HG02970 (cell line): ENCODE measurements at regions not wholly inside any gene's neighbourhood (a gene's known extent, or its start where the extent isn't known, plus 50 kb on each side); places are given as distances from the start of the nearest gene placed in this dataset.

Experiments
- ATAC-seq: cut with Tn5 transposase; IDR thresholded peaks from one replicate; pipeline ENCODE4 v1.9.1; 2021; ENCODE audit warnings: mild to moderate bottlenecking, moderate library complexity, moderate number of reproducible peaks; ENCODE audit not compliant: unreplicated experiment, low FRiP score

DNA sequence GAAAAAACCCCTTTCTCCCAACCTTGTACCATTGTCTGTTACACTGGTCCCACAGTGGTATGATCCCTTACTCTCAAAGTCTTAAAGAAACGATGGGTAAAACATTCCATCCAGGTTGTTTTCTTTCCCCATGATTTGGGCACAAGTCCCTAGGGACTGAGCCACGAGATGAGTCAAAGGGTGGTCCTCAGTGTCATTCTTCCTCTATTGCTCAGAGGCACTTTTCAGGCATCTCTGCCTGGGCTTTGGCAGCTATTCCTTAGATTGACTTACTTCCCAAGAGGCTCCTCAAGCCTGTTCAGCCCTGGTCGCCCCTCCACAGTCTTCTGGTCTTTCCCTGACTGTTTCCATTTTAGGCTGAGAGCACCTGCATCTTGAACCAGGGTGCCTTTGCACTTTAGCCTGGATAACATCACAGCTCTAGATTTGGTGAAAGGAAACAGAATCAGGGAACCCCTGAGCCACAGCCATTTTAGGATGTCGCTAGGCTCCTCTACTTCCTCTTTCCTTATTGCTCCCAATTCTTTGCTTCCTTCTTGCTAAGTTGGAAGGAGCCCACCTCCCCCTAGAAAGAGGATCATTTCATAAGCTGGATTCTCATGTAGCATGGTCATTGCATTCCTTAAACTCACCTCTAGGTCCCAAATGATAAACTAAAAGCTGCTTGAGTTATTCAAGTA, 131.0 kb upstream of the TPRG1 start:
- ATAC-seq, result no peak

- ATAC-seq, result peak; percentile 92
These were observed 130.2 kb upstream of the TPRG1 start for GRCh38 chr3:189041482-189042090.

- ATAC-seq, result no peak
These were observed 128.9 kb upstream of the TPRG1 start for GRCh38 chr3:189042832-189043231.

- ATAC-seq, result no peak
These were observed 122.1 kb upstream of the TPRG1 start for GRCh38 chr3:189049458-189050236.

GRCh38 chr3:189053322-189053721, 118.4 kb upstream of the TPRG1 start:
- ATAC-seq, result no peak

- no peak for ATAC-seq
These were observed 115.0 kb upstream of the TPRG1 start for GRCh38 chr3:189056646-189057335.

- ATAC-seq, result no peak
These were observed 114.4 kb upstream of the TPRG1 start for GRCh38 chr3:189057369-189057768.

GRCh38 chr3:189058071-189058470, 113.7 kb upstream of the TPRG1 start:
- ATAC-seq, result no peak

DNA sequence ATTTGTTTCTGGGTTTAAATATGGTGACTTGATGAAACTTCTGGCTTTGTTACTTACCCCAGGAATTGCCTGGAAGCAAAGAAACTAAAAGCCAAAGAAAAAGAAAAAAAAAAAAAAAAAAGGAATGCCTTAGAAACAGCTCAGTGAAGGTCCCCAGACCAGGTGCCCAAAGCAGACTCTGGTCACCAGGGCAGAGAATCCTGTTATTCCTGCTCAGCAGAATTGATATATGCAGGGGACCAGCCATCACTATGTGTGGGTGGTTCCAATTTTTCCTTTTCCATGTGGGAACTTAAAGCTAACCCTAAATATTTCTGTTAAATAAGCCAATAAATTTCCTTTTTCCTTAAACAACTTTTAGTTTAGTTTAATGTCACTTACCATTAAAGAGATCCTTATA, 100.8 kb upstream of the TPRG1 start:
- no peak for ATAC-seq

DNA sequence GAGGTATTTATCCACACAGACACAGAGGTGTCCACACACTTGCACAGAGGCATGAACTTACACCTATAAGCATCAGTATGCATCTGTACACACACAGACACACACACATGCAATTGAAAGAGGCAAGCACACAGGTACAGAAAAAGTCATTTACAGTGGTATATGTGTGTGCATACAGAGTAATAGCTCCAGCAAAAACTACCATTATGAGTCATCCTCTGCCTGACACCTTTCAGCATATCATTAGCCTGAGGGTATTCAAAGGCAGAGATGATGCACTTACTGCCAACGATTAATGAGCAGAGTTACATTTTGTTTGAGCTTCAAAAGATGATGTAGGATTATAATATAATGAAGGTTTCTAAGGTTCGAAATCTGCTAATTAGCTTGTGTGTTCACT, 100.3 kb upstream of the TPRG1 start:
- no peak for ATAC-seq

DNA sequence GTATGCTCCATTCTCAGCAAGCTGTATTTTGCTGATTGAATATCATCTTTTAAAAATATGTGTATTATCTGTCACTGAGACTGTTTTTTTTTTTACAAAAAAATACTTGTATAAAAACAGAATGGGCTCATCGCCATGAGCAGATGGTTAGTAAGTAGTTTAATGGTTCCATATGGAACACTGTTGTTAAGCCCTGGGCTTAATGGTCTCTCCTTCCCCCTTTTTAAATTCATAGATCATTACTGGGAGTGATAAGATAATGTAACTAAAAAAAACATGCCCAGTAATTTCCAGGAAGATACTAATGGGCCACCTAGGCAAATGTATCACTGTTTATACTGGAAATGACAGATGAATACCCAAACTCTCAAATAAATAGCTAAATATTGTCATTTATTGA, 95.3 kb upstream of the TPRG1 start:
- ATAC-seq, result no peak

GRCh38 chr3:189080745-189081144, 91.0 kb upstream of the TPRG1 start:
- no peak for ATAC-seq

GRCh38 chr3:189082666-189083427, 88.9 kb upstream of the TPRG1 start:
- ATAC-seq, result no peak

DNA sequence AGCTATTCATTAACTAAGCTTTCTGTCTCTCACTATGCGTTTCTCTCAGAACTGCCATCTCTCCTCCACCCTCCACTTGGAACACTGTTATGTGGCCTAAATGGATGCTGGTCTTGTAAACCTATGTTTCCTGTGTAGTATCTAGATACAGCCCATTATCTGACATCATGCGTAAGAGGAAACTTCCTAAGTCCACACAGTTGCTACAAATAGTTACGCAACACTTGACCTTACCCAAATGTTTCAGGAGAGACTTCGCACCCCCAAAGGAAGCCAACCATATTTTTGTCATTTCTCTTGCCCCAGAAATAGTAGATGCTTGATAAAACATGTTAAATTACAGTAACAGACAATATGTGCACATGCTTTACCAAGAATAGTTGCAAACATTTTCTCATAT, 87.2 kb upstream of the TPRG1 start:
- ATAC-seq, result no peak

DNA sequence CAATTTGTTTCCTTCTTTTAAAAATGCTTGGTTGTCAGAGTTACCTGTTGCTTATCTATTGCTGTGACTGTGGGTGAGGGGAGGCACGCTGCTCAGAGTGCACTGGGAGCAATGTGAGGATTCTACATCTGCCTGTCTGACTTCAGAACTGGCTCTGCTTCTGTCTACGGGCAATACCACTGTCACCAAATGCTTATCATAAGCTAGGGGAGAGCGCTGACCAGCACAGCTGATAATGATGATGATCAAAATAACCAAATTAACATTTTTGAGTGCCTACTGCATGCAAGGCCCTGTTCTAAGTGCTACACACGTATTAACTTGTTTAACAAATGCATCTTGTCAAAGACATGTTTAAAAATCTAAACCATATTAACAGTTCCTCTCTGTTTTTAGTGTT, 79.2 kb upstream of the TPRG1 start:
- ATAC-seq, result no peak

DNA sequence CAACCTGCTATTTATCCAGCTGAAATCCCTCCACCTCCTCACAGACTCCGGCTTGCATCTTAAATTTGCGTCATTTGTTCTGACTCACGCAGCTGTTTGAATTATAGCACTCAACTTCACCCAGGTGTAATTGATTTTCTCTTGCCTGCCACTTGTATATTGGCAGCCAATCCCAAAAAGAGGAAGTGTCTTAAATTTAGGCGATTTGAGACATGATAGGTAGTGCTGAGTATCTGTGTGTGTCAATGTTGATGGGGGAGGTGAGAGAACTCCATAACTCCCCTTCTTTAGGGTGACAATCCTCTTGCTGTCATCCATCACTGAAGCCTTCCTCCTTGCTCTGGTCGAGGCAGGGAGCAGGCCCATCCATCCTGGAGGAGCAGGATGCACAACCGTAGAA, 77.2 kb upstream of the TPRG1 start:
- no peak for ATAC-seq

DNA sequence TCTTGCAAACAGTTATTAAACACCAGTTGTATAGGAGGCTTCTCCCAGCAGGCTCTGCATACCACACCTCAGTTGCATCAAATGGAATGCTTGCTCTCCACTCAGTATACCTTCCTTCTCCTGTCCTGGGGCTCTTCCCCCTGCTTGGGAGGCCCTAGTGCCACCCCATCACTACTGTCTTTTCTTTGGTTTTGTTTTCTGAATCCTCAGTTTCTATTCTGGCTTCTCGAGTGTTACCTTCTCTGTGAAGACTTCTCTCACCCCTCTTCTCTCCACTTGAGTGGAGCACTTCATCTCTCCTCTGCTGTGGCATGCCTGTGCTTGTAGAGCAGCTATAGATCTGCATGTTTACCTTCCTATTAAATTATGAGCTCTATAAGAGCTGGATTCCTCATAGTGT, 75.7 kb upstream of the TPRG1 start:
- no peak for ATAC-seq

DNA sequence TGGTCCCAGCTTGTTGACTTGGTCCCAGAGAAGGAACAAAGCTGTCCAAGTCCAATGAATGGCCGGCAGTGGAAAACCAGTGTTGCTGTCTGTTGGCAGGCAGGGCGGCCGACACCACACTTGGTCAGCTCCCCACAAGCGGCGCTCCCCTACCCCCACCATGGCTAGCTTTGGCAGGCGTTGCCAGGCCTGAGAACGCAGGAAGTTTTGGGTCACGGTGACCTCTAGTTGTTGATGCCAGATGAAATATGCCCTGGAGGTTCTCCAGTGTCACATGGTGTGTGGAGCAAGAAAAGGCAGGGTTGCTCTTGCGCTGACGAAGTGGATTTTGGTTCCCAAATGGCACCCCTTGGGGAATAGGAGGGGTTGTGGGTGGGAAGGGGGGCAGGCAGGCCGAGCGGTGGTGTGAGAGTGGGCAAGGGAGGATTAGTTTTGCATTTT, 72.7 kb upstream of the TPRG1 start:
- ATAC-seq, result no peak

- no peak for ATAC-seq
These were observed 72.1 kb upstream of the TPRG1 start for GRCh38 chr3:189099505-189100290.

DNA sequence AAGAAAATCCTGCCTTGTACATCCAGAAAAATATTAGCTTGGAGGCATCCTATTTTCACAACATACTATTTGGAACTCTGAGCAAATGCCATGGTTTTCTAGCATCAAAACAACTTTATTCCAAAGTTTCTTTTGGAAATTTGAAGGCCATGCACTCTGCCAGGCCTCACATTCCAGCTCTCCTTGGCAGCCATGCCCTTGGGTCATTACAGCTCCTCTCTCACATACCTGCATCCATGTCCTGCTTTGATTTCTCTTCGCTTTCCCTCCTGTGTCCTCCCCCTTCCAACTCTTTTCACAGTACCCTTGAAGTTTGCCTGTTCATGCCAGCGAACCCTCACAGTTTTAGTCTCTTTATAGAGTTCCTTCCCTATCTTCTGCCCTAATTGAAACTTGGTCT, 70.9 kb upstream of the TPRG1 start:
- ATAC-seq, result no peak
